ENCODE measurements at regions not wholly inside any gene's neighbourhood (a gene's known extent, or its start where the extent isn't known, plus 50 kb on each side); places are given as distances from the start of the nearest gene placed in this dataset.

DNA sequence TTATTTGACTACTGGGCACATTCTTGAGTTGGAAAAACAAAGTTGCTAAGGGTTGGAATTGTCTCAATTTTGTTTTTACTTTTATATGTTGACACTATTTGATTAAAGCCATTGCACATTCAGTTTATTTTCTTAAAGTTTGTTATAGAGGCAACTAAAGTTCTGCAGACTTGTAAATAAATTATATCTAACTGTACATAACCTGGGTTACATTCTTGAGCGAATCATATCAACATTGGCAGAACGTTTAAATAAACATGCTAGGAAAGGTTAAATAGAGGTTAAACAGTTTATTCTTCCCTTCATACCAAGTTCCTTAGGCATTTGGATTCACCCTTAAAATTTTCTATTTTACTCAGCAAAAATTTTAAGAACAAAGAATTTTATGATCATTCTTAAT is 74.5 kb downstream of the UCHL1 start (continued):
- TF ChIP-seq SIN3A (conservative IDR thresholded peaks at IDR 0.05 in 1 of 2, IDR thresholded peaks at IDR 0.05 in 1 of 2; ENCODE audit: low read depth in 1 of 2, low read length in 2 of 2): no peak
- TF ChIP-seq HDAC6 (IDR thresholded peaks at IDR 0.05; ENCODE audit: low read depth, low read length): no peak
- no peak for TF ChIP-seq KDM1A (IDR thresholded peaks at IDR 0.05; ENCODE audit: borderline replicate concordance, low read length)
- no peak for TF ChIP-seq CHD7 (IDR thresholded peaks at IDR 0.05; ENCODE audit: insufficient replicate concordance, low read length)
- no peak for TF ChIP-seq YY1 (IDR thresholded peaks at IDR 0.05; ENCODE audit: low read depth, low read length)
- TF ChIP-seq SRF (IDR thresholded peaks at IDR 0.05; ENCODE audit: low read depth, low read length): no peak
- TF ChIP-seq, protein P1, sequence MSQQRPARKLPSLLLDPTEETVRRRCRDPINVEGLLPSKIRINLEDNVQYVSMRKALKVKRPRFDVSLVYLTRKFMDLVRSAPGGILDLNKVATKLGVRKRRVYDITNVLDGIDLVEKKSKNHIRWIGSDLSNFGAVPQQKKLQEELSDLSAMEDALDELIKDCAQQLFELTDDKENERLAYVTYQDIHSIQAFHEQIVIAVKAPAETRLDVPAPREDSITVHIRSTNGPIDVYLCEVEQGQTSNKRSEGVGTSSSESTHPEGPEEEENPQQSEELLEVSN (IDR thresholded peaks at IDR 0.05): no peak
- TF ChIP-seq SP1 (IDR thresholded peaks at IDR 0.05; ENCODE audit: low read depth, low read length): no peak
- no peak for TF ChIP-seq EGR1 (IDR thresholded peaks at IDR 0.05; ENCODE audit: borderline replicate concordance, low read depth, low read length)
- TF ChIP-seq RBBP5 (IDR thresholded peaks at IDR 0.05; ENCODE audit: borderline replicate concordance, low read depth, low read length): no peak
- no peak for TF ChIP-seq KDM4A (IDR thresholded peaks at IDR 0.05; ENCODE audit: low read depth, low read length, severe bottlenecking)
